H9 (cell line): ENCODE measurements at regions not wholly inside any gene's neighbourhood (a gene's known extent, or its start where the extent isn't known, plus 50 kb on each side); places are given as distances from the start of the nearest gene placed in this dataset.

Source experiments
- DNase-seq: peaks from one replicate; pipeline ENCODE4 v3.0.0-alpha.2; 2017
- H2AFZ ChIP-seq: one replicate; pipeline ENCODE4 v1.6.1; 2013; ENCODE audit warnings: mild to moderate bottlenecking, low read length, control low read depth, moderate library complexity
- H2AK5ac ChIP-seq: 2 replicates; pipeline ENCODE4 v1.6.1; 2013; ENCODE audit warnings: low read length, control low read depth, mixed read lengths; ENCODE audit not compliant: insufficient read length
- H2BK120ac ChIP-seq: one replicate; pipeline ENCODE4 v1.6.1; 2013; ENCODE audit warnings: low read depth, mild to moderate bottlenecking, low read length, control low read depth, inconsistent platforms; ENCODE audit not compliant: poor library complexity, severe bottlenecking
- H2BK12ac ChIP-seq: 2 replicates; pipeline ENCODE4 v1.6.1; 2013; ENCODE audit warnings: low read length, control low read depth, mixed read lengths, low read depth; ENCODE audit not compliant: insufficient read length
- H2BK15ac ChIP-seq: 2 replicates; pipeline ENCODE4 v1.6.1; 2013; ENCODE audit warnings: low read depth, low read length, control low read depth
- H2BK20ac ChIP-seq: one replicate; pipeline ENCODE4 v1.6.1; 2013; ENCODE audit warnings: low read depth, mild to moderate bottlenecking, low read length, control low read depth, inconsistent platforms; ENCODE audit not compliant: poor library complexity, severe bottlenecking
- H2BK5ac ChIP-seq: 2 replicates; pipeline ENCODE4 v1.6.1; 2013; ENCODE audit warnings: low read length, control low read depth, mixed read lengths; ENCODE audit not compliant: insufficient read length
- H3K14ac ChIP-seq: 2 replicates; pipeline ENCODE4 v1.6.1; 2013; ENCODE audit warnings: low read length, control low read depth; ENCODE audit not compliant: insufficient read depth
- H3K18ac ChIP-seq: 2 replicates; pipeline ENCODE4 v1.6.1; 2013; ENCODE audit warnings: low read depth, mild to moderate bottlenecking, mixed read lengths, low read length, control low read depth; ENCODE audit not compliant: insufficient read length
- H3K23ac ChIP-seq: 2 replicates; pipeline ENCODE4 v1.6.1; 2013; ENCODE audit warnings: low read length, control low read depth, mixed read lengths, low read depth; ENCODE audit not compliant: insufficient read length
- H3K23me2 ChIP-seq: 2 replicates; pipeline ENCODE4 v1.6.1; 2013; ENCODE audit warnings: low read depth, mild to moderate bottlenecking, mixed read lengths, low read length, control low read depth; ENCODE audit not compliant: insufficient read length, poor library complexity, severe bottlenecking
- H3K27ac ChIP-seq: 2 replicates; pipeline ENCODE4 v1.5.1; 2013; ENCODE audit warnings: low read length, control low read depth, mixed read lengths, low read depth; ENCODE audit not compliant: insufficient read length
- H3K27me3 ChIP-seq: 2 replicates; pipeline ENCODE4 v1.6.1; 2013; ENCODE audit warnings: low read length, control low read depth, inconsistent platforms; ENCODE audit not compliant: insufficient read depth
- H3K4ac ChIP-seq: 2 replicates; pipeline ENCODE4 v1.6.1; 2013; ENCODE audit warnings: low read depth, mild to moderate bottlenecking, control low read depth, inconsistent platforms, low read length, moderate library complexity
- H3K4me1 ChIP-seq: 2 replicates; pipeline ENCODE4 v1.6.1; 2013; ENCODE audit warnings: low read length, control low read depth, inconsistent platforms; ENCODE audit not compliant: insufficient read depth
- H3K4me2 ChIP-seq: 2 replicates; pipeline ENCODE4 v1.6.1; 2013; ENCODE audit warnings: low read length, control low read depth, mixed read lengths; ENCODE audit not compliant: insufficient read length, insufficient read depth
- H3K56ac ChIP-seq: 2 replicates; pipeline ENCODE4 v1.6.1; 2013; ENCODE audit warnings: low read depth, mild to moderate bottlenecking, mixed read lengths, low read length, control low read depth; ENCODE audit not compliant: insufficient read length
- H3K79me1 ChIP-seq: 2 replicates; pipeline ENCODE4 v1.6.1; 2013; ENCODE audit warnings: low read depth, mild to moderate bottlenecking, moderate library complexity, low read length, control low read depth, inconsistent platforms; ENCODE audit not compliant: insufficient read depth, poor library complexity, severe bottlenecking
- H3K79me2 ChIP-seq: 2 replicates; pipeline ENCODE4 v1.6.1; 2013; ENCODE audit warnings: low read length, control low read depth, inconsistent platforms; ENCODE audit not compliant: insufficient read depth
- H3K9ac ChIP-seq: 2 replicates; pipeline ENCODE4 v1.6.1; 2013; ENCODE audit warnings: low read length, control low read depth, mixed read lengths; ENCODE audit not compliant: insufficient read length; ENCODE audit errors: extremely low read depth
- H3K9me3 ChIP-seq: one replicate; pipeline ENCODE4 v1.6.1; 2013; ENCODE audit warnings: low read depth, low read length, inconsistent platforms; ENCODE audit not compliant: control insufficient read depth
- H3T11ph ChIP-seq: one replicate; pipeline ENCODE4 v1.6.1; 2013; ENCODE audit warnings: mild to moderate bottlenecking, low read length, control low read depth, inconsistent platforms
- H4K20me1 ChIP-seq: one replicate; pipeline ENCODE4 v1.6.1; 2013; ENCODE audit not compliant: control insufficient read depth, insufficient read length, insufficient read depth
- H4K5ac ChIP-seq: 2 replicates; pipeline ENCODE4 v1.6.1; 2013; ENCODE audit warnings: low read depth, mild to moderate bottlenecking, mixed read lengths, low read length, control low read depth; ENCODE audit not compliant: insufficient read length
- H4K8ac ChIP-seq: replicated peaks from 2 replicates; pipeline ENCODE4 v1.6.1; 2013; ENCODE audit warnings: low read length, control low read depth, mixed read lengths, low read depth; ENCODE audit not compliant: insufficient read length
- H4K91ac ChIP-seq: 2 replicates; pipeline ENCODE4 v1.6.1; 2013; ENCODE audit warnings: low read depth, mild to moderate bottlenecking, moderate library complexity, mixed read lengths, low read length, control low read depth; ENCODE audit not compliant: insufficient read length
- H3K27ac Mint-ChIP-seq, 3 experiments: 2 replicates in 2 of 3; 3 replicates in 1 of 3; pipeline ENCODE4 v1.8.0; 2020 to 2021; ENCODE audit warnings: mixed read lengths in 3 of 3, mild to moderate bottlenecking in 1 of 3, moderate library complexity in 1 of 3
- H3K27me3 Mint-ChIP-seq: 2 replicates; pipeline ENCODE4 v1.8.0; 2021; ENCODE audit warnings: low read depth, mild to moderate bottlenecking, moderate library complexity, mixed read lengths
- H3K36me3 Mint-ChIP-seq, 3 experiments: 2 replicates in 2 of 3; 3 replicates in 1 of 3; pipeline ENCODE4 v1.8.0; 2020 to 2021; ENCODE audit warnings: low read depth in 3 of 3, mixed read lengths in 3 of 3; ENCODE audit not compliant: insufficient read depth in 1 of 3
- H3K4me1 Mint-ChIP-seq, 2 experiments: 2 replicates each; pipeline ENCODE4 v1.8.0; 2020; ENCODE audit warnings: mixed read lengths in 2 of 2
- H3K4me3 Mint-ChIP-seq, 2 experiments: 2 replicates in 1 of 2; 3 replicates in 1 of 2; pipeline ENCODE4 v1.8.0; 2020 to 2021; ENCODE audit warnings: mild to moderate bottlenecking in 2 of 2, mixed read lengths in 2 of 2, moderate library complexity in 1 of 2
- H3K9me3 Mint-ChIP-seq, 2 experiments: 2 replicates in 1 of 2; 3 replicates in 1 of 2; pipeline ENCODE4 v1.8.0; 2020; ENCODE audit warnings: mild to moderate bottlenecking in 2 of 2, mixed read lengths in 2 of 2, moderate library complexity in 1 of 2
- WGBS: extraction: QIAGEN DNeasy Blood & Tissue Kit; methylation state at CpG from one replicate; pipeline ENCODE4 v1.1.7; 2013; ENCODE audit warnings: missing lambda C conversion rate, low lambda C conversion rate, mixed read lengths; ENCODE audit not compliant: insufficient read length; ENCODE audit errors: extremely low coverage; 5-methylcytosine and 5-hydroxymethylcytosine counted together
- TF ChIP-seq, protein P1 (sequence below): fragments of 200-600 bp; sonication (generic); conservative IDR thresholded peaks from 3 replicates; pipeline ENCODE4 v1.8.0; 2021; ENCODE audit warnings: antibody characterized with exemption, mild to moderate bottlenecking

- H3K9ac ChIP-seq: no peak overlapping the region
- H3K27ac ChIP-seq: no peak overlapping the region
- H2BK12ac ChIP-seq: no peak overlapping the region
- H2BK120ac ChIP-seq: no peak overlapping the region
- H3K79me1 ChIP-seq: no peaks in the 10 kb centered on the region
- no peak for DNase-seq
- H2AK5ac ChIP-seq: no peak overlapping the region
- no peak overlapping the region for H4K8ac ChIP-seq
- H3K18ac ChIP-seq: no peak overlapping the region
- no peak overlapping the region for H3K4ac ChIP-seq
- Mint-ChIP-seq H3K27me3 (no peaks in the 10 kb centered on the region; the same call in 1 of the 2 replicates), H3K36me3 (no peaks in the 10 kb centered on the region; a peak in 1 of 7 replicates), H3K9me3 (no peaks in the 10 kb centered on the region), H3K4me1 (peaks cover 17 to 19% of the 10 kb centered on the region in 2 experiments), H3K4me3 (no peak overlapping the region), H3K27ac (no peak overlapping the region)
- no peak overlapping the region for H3K14ac ChIP-seq
- H4K20me1 ChIP-seq: no peaks in the 10 kb centered on the region
- H2BK20ac ChIP-seq: no peak overlapping the region
- no peaks in the 10 kb centered on the region for H3K23me2 ChIP-seq
- H3K56ac ChIP-seq: no peak overlapping the region
- no peaks in the 10 kb centered on the region for H3K27me3 ChIP-seq
- H2BK5ac ChIP-seq: no peak overlapping the region
- no peak overlapping the region for H2AFZ ChIP-seq
- no peaks in the 10 kb centered on the region for H3K9me3 ChIP-seq
- TF ChIP-seq, protein P1, sequence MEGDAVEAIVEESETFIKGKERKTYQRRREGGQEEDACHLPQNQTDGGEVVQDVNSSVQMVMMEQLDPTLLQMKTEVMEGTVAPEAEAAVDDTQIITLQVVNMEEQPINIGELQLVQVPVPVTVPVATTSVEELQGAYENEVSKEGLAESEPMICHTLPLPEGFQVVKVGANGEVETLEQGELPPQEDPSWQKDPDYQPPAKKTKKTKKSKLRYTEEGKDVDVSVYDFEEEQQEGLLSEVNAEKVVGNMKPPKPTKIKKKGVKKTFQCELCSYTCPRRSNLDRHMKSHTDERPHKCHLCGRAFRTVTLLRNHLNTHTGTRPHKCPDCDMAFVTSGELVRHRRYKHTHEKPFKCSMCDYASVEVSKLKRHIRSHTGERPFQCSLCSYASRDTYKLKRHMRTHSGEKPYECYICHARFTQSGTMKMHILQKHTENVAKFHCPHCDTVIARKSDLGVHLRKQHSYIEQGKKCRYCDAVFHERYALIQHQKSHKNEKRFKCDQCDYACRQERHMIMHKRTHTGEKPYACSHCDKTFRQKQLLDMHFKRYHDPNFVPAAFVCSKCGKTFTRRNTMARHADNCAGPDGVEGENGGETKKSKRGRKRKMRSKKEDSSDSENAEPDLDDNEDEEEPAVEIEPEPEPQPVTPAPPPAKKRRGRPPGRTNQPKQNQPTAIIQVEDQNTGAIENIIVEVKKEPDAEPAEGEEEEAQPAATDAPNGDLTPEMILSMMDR: no peak
- no peak overlapping the region for H3K23ac ChIP-seq
- no peak overlapping the region for H2BK15ac ChIP-seq
- no CpG with 5 or more reads among the region's 1 CpG for WGBS
- no peaks in the 10 kb centered on the region for H3K79me2 ChIP-seq
- H3K4me2 ChIP-seq: no peak overlapping the region
- H4K5ac ChIP-seq: no peak overlapping the region
- H3K4me1 ChIP-seq: peaks cover 5% of the 10 kb centered on the region; the same call in 1 of the 2 replicates
- no peak overlapping the region for H4K91ac ChIP-seq
- H3T11ph ChIP-seq: no peak overlapping the region
These were observed 474.5 kb downstream of the PRR16 start for GRCh38 chr5:120938604-120939003.
